ENCODE measurements at regions not wholly inside any gene's neighbourhood (a gene's known extent, or its start where the extent isn't known, plus 50 kb on each side); places are given as distances from the start of the nearest gene placed in this dataset.

GRCh38 chr2:59791004-59791618, 762.3 kb downstream of the BCL11A start:
- H3K27ac ChIP-seq, result no peak overlapping the region
- TF ChIP-seq CTCF (IDR thresholded peaks at IDR 0.05) (no peak), POLR2A (IDR thresholded peaks at IDR 0.05) (no peak)
- DNase-seq, result no peak
- H3K4me3 ChIP-seq, result no peak overlapping the region
- no peaks in the 10 kb centered on the region for H3K27me3 ChIP-seq
- H3K9me3 ChIP-seq, result no peaks in the 10 kb centered on the region
- H3K36me3 ChIP-seq, result no peaks in the 10 kb centered on the region
- intact Hi-C loops (cut with DNase I; ENCODE audit: low total_unique reads), result no loop called here
- no peaks in the 10 kb centered on the region for H3K4me1 ChIP-seq

DNA sequence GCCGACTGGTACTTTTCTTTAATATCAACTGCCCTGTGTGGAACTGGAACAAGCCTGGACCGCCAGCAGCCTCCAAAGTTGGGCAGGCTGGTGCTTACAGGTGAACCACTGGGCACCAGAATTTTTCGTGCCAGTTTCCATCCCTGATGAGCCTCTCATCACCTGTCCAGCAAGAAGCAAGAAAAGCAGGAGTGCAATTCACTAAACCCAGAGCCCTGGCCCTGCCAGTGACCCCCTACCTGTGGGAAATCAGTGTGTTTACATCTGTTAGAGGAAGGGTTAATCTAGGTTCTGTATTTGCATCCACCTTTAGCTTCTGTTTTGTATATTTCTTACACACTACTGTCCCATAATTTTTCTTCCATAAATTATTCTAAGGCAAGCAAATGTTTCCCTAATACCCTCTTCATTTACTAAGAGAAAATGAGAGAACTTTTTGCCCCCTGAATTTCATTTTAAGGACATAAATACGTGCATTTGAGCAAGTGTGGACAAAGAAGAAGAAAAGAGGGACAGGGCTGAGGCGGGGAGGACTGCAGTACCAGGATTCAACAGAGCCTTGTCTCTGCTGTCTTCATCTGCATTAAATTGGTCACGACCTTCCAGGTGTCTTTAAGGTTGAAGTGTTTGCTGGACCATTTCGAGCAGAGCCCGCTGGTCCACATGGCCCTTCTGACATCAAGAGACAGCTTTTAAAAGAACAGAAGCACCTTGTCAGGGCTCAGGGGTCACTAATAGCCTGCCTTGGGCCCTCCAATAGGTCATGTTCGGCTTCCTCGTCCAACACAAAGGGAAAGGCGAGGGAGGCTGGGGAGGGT, 763.1 kb downstream of the BCL11A start:
- Histone ChIP-seq H3K27me3 (no peaks in the 10 kb centered on the region), H3K4me1 (no peaks in the 10 kb centered on the region), H3K9me3 (no peaks in the 10 kb centered on the region), H3K4me3 (no peak overlapping the region), H3K36me3 (no peaks in the 10 kb centered on the region), H3K27ac (no peak overlapping the region)
- intact Hi-C loops (cut with DNase I; ENCODE audit: low total_unique reads), result no loop called here
- TF ChIP-seq CTCF (IDR thresholded peaks at IDR 0.05), result no peak
- TF ChIP-seq POLR2A (IDR thresholded peaks at IDR 0.05), result no peak
- DNase-seq, result no peak

DNA sequence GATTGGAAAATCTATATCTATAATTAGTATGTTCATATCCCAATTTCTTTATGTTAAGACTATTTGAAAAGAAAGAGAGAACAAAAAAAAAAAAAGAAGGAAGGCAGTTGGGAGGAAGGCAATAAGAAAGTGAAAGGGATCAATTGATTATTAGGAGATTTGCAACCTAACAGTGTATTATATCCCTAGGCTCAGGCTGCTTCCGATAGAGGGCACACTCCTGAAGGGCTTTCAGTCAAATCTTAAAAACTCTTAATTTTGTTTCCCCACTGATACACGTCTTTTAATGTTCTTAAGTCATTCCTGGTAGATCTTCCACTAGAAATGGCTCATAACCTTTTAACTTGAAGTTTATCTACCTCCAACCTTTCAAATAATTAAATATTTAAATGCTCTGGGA, 763.9 kb downstream of the BCL11A start:
- no peak for TF ChIP-seq CTCF (IDR thresholded peaks at IDR 0.05)
- no peak for TF ChIP-seq POLR2A (IDR thresholded peaks at IDR 0.05)
- no peaks in the 10 kb centered on the region for H3K36me3 ChIP-seq
- H3K27me3 ChIP-seq, result no peaks in the 10 kb centered on the region
- no peak for DNase-seq
- H3K9me3 ChIP-seq, result no peaks in the 10 kb centered on the region
- H3K4me1 ChIP-seq, result no peaks in the 10 kb centered on the region
- intact Hi-C loops (cut with DNase I; ENCODE audit: low total_unique reads), result no loop called here
- no peak overlapping the region for H3K27ac ChIP-seq
- no peak overlapping the region for H3K4me3 ChIP-seq

- Histone ChIP-seq H3K9me3 (no peaks in the 10 kb centered on the region), H3K27me3 (no peaks in the 10 kb centered on the region), H3K36me3 (no peaks in the 10 kb centered on the region), H3K4me1 (no peaks in the 10 kb centered on the region), H3K4me3 (no peak overlapping the region), H3K27ac (no peak overlapping the region)
- intact Hi-C loops (cut with DNase I; ENCODE audit: low total_unique reads), result no loop called here
- no peak for DNase-seq
- TF ChIP-seq CTCF (IDR thresholded peaks at IDR 0.05) (no peak), POLR2A (IDR thresholded peaks at IDR 0.05) (no peak)
Measured at GRCh38 chr2:59787095-59787494, 766.4 kb downstream of the BCL11A start.

GRCh38 chr2:59786684-59787083, 766.8 kb downstream of the BCL11A start:
- intact Hi-C loops (cut with DNase I; ENCODE audit: low total_unique reads), result no loop called here
- no peak for DNase-seq
- TF ChIP-seq CTCF (IDR thresholded peaks at IDR 0.05), result no peak
- no peak for TF ChIP-seq POLR2A (IDR thresholded peaks at IDR 0.05)

More at GRCh38 chr2:59786684-59787083, 766.8 kb downstream of the BCL11A start:
- Histone ChIP-seq H3K4me1 (no peaks in the 10 kb centered on the region), H3K27ac (no peak overlapping the region), H3K36me3 (no peaks in the 10 kb centered on the region), H3K4me3 (no peak overlapping the region), H3K9me3 (no peaks in the 10 kb centered on the region), H3K27me3 (no peaks in the 10 kb centered on the region)
